ENCODE measurements at regions not wholly inside any gene's neighbourhood (a gene's known extent, or its start where the extent isn't known, plus 50 kb on each side); places are given as distances from the start of the nearest gene placed in this dataset.
A peak's percentile ranks its signal among the peaks of the same experiment; 100 is the strongest.

- DNase-seq = no peak
These were observed 85.9 kb upstream of the FOXF1 start for GRCh38 chr16:86424398-86424797.

DNA sequence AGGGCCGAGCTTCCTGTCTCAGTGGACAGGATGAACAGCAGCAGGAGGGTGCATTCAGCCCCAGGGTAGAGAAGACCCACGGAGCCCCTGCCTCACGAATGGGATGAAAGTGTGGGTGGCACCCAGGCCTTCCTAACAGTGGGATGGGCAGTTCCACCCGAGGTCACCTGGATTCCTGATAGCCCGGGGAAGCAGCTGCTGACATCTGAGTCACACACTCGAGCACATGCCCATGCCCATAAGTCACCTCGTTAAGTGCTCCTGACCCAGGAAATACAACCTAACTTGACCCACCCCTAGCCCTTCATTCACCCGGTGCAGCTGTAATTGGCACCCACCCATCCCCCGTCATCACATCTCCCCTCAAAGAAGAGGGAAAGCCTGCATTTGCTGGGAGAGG lies 85.3 kb upstream of the FOXF1 start:
- no peak for DNase-seq

GRCh38 chr16:86426063-86426642 lies 84.2 kb upstream of the FOXF1 start:
- no peak for DNase-seq

- DNase-seq = peak; percentile 42
These were observed 82.9 kb upstream of the FOXF1 start for GRCh38 chr16:86427433-86427851.

GRCh38 chr16:86428729-86429517 lies 81.4 kb upstream of the FOXF1 start:
- no peak for DNase-seq

GRCh38 chr16:86429663-86430062 lies 80.7 kb upstream of the FOXF1 start:
- DNase-seq = no peak

DNA sequence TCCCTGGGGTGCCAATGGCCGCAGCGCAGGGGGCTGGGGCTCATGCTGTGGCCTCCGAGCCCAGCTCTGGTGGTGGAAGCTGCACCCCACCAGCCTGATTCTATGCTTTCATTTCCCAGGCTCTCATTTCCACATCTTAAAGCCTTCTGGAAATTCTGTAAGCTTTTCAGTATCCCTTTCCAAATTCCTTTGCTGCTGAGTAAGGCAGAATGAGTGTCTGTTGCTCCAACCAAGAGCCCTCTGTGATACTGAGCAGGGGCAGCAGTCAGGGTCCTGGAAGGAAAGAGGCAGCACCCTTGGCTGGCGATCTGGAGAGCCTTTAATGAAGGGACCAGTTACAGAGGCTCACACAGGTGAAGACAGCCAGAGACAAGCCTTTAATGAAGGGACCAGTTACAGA lies 79.5 kb upstream of the FOXF1 start:
- DNase-seq = no peak

- DNase-seq = no peak
These were observed 78.8 kb upstream of the FOXF1 start for GRCh38 chr16:86431540-86431939.

DNA sequence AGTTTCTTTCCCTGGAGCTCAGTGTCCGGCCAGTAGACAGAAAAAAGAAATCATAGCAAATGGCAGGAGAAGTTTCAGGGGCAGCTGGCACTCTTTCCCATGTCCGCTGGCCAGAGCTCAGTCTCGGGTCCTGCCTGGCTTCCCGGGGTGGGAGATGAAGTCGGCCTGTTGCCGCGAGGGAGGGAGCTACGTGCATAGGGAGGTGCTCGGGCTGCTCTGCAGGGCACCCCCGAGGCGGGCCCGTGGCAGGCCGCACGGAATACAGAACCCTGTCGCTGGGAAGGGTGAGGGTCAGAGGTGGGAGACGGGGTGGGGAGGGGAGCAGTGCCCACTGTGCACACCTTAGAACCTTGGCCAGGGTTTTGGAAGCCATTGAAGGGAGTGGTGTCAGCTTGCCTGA lies 78.3 kb upstream of the FOXF1 start:
- DNase-seq = no peak

DNA sequence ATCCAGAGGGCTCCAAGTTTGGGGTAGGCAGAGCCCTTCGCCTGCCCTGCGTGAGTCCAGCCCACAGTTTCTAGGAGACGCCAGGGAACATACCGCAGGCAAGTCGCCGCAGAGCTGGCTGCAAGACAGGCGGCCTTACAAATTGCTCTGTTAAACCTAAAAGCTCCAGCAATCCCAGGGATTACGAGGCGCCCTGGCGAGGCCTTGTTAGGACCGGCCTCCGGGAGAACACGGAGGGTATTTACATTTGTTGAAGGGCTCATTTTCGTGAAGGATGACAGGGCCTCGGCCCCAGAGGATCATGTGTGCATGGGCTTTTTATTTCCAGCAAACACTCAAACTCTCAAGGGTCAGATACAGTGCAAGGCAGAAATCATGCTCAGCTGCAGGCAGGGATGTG lies 77.6 kb upstream of the FOXF1 start:
- no peak for DNase-seq

GRCh38 chr16:86436466-86437185 lies 73.7 kb upstream of the FOXF1 start:
- DNase-seq = no peak

DNA sequence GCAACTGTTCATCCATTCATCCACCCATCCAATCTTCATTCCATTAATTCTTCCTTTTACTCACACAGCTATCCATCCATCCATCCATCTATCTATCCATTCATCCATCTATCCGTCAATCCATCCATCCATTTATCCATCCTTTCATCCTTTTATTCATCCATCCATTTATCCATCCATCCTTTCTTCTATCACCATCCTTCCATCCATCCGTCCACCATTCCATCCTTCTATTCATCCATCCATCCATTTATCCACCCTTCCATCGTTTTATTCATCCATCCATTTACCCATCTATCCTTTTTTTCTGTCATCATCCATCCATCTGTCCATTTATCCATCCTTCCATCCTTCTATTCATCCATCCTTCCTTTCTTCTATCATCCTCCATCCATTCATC lies 73.0 kb upstream of the FOXF1 start:
- DNase-seq = no peak

DNA sequence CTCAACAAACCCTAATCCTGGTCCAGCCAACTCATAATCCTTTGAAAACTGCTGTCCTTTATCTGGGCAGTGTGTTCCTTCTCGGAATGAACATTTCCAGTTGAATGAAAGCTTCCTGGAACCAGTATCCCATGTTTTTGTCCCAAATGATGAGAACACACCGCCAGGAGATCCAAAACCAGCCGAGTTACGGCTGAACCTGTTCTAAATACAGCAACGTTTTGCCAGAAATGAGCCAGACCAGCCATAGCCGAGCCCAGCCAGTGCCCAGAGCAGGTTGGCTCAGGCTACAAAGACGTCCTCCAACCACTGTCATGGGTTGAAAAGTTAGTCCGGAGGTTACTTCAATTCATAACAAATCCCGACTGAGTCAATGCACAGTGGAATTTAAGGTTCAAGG lies 67.6 kb upstream of the FOXF1 start:
- no peak for DNase-seq

- no peak for DNase-seq
These were observed 66.7 kb upstream of the FOXF1 start for GRCh38 chr16:86443508-86444147.

DNA sequence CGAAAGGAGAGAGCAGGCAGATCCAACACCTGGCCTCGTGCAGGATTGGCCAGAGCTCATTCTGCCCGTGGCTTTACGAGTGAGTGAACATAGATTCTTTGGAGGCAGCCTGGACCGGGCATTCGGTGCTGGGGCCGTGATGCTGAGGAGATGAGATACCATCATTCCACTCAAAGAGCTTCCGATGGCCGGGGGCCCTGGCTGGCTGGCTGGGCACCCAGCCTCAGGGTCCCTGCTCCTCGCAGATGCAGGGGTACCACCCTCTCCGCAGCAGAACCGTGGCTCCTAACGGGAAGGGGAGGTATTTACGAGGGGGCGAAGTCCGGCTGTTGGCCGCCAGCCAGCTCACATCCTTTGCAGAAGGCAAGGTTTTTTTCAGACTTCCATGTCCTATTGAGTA lies 66.1 kb upstream of the FOXF1 start:
- no peak for DNase-seq

GRCh38 chr16:86444661-86445060 lies 65.7 kb upstream of the FOXF1 start:
- no peak for DNase-seq

GRCh38 chr16:86446279-86446678 lies 64.0 kb upstream of the FOXF1 start:
- no peak for DNase-seq

DNA sequence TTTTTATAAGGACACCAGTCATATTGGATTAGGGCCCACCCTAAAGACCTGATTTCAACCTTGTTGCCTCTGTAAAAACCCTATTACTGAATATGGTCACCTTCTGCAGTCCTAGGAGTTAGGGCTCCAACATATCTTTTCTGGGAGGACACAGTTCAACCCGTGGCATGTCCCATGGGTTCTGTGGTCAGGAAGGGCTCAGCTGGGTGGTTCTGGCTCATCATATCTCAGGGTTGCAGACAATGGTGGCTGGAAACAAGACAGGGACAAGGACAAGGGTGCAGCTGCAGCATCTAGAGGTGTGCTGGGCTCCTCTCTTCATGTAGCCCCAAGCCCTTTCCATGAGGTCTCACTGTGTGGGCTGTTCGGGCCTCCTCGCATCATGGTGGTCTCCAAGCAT lies 63.1 kb upstream of the FOXF1 start:
- DNase-seq = no peak

- DNase-seq = no peak
These were observed 61.9 kb upstream of the FOXF1 start for GRCh38 chr16:86448306-86448890.

DNA sequence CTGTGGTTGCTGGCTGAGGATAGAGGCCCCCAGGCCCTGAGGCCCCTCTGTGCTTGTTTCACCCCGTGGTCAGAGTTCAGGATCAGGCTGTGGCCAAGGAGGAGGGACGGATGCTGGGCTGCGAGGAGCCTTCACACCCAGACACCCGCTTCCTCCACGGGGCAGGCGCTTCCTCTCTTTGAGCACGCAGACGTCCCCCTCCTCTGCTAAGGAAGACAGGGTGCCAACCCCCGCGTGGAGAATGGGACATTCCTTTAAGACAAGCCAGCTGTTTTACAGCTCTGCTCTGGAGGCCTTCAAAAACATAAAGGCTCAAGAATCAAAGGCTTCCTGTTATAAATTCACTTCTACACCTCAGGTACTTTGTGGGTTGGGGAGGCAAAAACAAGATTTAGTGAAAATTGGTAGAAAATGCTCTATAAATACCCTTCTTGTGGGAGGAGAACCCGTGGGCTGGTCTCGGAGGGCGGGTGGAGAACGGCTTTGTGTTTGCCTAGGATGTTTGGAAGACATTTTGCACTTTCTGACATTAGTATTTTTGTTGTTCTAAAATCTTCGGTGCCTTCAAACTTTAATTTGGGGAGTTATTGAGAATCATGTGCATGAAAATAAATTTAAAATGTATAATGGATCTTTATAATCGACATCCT lies 60.8 kb upstream of the FOXF1 start:
- DNase-seq = no peak

DNA sequence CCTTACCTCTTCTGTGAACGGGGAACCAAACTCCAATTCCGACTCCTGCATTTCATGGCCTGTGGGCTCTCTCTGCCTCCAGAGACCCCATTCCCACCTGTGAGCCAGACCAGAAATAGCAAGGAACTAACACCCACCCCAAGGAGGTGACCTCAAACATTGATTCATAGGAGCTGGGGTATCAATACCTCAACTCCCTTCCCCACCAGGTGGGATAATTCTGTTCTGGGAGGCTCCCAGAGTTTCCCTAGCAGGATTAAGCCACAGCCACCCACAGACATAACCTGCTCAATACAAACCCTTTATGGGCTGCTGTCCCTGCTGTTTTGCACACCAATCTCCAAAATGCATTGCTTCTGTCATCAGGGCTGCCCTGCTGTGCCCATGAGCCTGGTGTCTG lies 59.6 kb upstream of the FOXF1 start:
- DNase-seq = no peak

DNA sequence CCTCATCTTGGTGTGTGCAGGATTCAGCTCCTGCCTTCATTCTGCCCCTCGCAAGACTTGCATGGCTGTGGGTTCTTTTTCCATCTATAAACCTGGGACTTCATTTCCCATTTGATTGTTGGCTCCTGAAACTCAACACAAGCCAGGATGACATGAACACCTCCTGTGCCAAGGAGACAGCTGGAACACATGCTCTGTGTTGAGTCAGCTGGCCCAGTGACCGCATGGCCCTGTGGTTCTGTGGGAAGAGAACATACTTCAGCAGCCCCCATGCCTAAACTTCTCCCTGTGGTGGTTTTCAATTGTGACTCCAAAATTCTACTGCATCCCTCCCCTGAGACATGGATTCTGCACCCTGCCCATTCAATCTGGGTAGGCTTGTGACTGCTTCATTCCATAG lies 57.9 kb upstream of the FOXF1 start:
- DNase-seq = peak; percentile 36

DNA sequence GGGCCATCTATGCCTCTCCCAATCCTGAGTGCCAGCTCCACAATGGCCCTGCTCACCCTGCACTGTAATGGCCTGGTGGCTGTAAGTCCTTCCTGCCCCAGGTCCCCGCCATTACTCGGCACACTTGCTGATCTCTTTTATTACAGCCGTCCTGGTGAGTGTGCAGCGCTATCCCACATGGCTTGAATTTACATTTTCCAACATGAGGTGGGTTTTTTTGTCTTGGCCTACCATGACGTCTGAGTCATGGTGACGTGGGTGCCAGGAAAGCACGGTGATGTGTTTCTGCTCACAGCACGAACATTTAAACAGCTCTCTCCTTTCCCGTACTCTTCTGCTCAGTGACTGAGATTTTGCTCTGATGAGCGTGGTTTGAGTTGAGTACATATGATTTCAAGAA lies 55.2 kb upstream of the FOXF1 start:
- DNase-seq = peak; percentile 95

All from fibroblast of skin of abdomen (primary cell).